ENCODE measurements at regions not wholly inside any gene's neighbourhood (a gene's known extent, or its start where the extent isn't known, plus 50 kb on each side); places are given as distances from the start of the nearest gene placed in this dataset.
"Not testable (repeated sequence)": the region's sequence is repeated elsewhere in the genome, so short reads cannot be mapped to it uniquely, and the experiment has no call there.

DNA sequence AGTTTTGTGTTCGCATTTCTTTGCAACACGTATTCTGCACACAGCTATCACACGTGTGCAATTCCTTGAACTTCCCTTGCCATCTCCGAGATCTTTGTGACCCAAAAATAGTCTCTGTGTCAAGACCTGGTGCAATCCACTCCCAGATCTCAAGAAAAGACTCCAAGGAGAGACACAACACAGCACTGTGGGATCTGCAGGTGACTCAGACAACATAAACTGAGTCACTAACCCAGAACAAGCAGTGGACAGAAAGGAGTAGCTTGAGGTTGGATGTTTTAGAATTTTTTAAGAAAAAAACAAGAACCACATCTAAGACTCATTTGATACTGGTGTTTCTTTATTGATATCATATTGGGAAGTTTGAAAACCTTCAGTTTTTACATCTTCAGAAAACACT lies 396.9 kb downstream of the AGTPBP1 start:
- Histone ChIP-seq H3K36me3 (ENCODE audit: control insufficient read depth, insufficient read depth, low read length) (no peaks in the 10 kb centered on the region), H3K4me3 (ENCODE audit: low read length) (no peak overlapping the region), H3K4me1 (ENCODE audit: control insufficient read depth, insufficient read depth, low read length) (no peaks in the 10 kb centered on the region), H3K27ac (ENCODE audit: low read length) (no peak overlapping the region), H3K9me3 (ENCODE audit: control insufficient read depth, low read depth, low read length) (no peaks in the 10 kb centered on the region), H3K27me3 (ENCODE audit: control insufficient read depth, insufficient read depth, low read length) (no peaks in the 10 kb centered on the region)
- no peak for DNase-seq
- WGBS (ENCODE audit: insufficient coverage, low lambda C conversion rate) = 90% methylated on average over 2 of the region's 4 CpGs

GRCh38 chr9:85339338-85339737 lies 402.4 kb downstream of the AGTPBP1 start:
- Histone ChIP-seq H3K9me3 (ENCODE audit: control insufficient read depth, low read depth, low read length) (no peaks in the 10 kb centered on the region), H3K36me3 (ENCODE audit: control insufficient read depth, insufficient read depth, low read length) (no peaks in the 10 kb centered on the region), H3K27me3 (ENCODE audit: control insufficient read depth, insufficient read depth, low read length) (no peaks in the 10 kb centered on the region), H3K4me1 (ENCODE audit: control insufficient read depth, insufficient read depth, low read length) (no peaks in the 10 kb centered on the region), H3K4me3 (ENCODE audit: low read length) (no peak overlapping the region), H3K27ac (ENCODE audit: low read length) (no peak overlapping the region)
- DNase-seq = no peak
- 67% methylated on average over 1 of the region's 2 CpGs for WGBS (ENCODE audit: insufficient coverage, low lambda C conversion rate)

GRCh38 chr9:85334228-85334627 lies 407.5 kb downstream of the AGTPBP1 start:
- Histone ChIP-seq H3K27me3 (ENCODE audit: control insufficient read depth, insufficient read depth, low read length) (no peaks in the 10 kb centered on the region), H3K4me1 (ENCODE audit: control insufficient read depth, insufficient read depth, low read length) (no peaks in the 10 kb centered on the region)
- 20% methylated on average over 1 of the region's 2 CpGs for WGBS (ENCODE audit: insufficient coverage, low lambda C conversion rate)

DNA sequence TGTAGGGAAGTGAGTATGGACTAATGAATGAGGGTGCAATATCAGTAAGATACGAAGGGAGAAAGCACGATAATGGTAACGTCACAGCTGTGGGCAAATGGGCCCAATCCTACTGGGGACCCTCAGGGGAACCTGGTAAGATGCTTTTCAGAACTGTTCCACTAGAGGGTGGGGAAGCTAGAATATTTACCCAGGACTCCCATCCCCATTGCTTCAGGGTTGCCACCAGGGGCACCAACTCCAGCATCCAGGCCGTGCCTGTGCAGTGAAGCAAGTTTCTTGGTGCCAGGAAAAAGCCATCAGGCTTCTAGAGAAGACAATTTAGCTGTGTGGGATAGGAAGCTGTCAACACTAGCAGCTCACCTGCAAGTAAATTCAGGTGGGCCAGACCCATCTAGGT lies 409.3 kb downstream of the AGTPBP1 start:
- no peaks in the 10 kb centered on the region for H3K4me1 ChIP-seq (ENCODE audit: control insufficient read depth, insufficient read depth, low read length)
- H3K27me3 ChIP-seq (ENCODE audit: control insufficient read depth, insufficient read depth, low read length) = no peaks in the 10 kb centered on the region
- no CpG with 5 or more reads among the region's 4 CpGs for WGBS (ENCODE audit: insufficient coverage, low lambda C conversion rate)
- no peaks in the 10 kb centered on the region for H3K36me3 ChIP-seq (ENCODE audit: control insufficient read depth, insufficient read depth, low read length)
- DNase-seq = no peak
- H3K9me3 ChIP-seq (ENCODE audit: control insufficient read depth, low read depth, low read length) = no peaks in the 10 kb centered on the region
- no peak overlapping the region for H3K27ac ChIP-seq (ENCODE audit: low read length)
- no peak overlapping the region for H3K4me3 ChIP-seq (ENCODE audit: low read length)

More at GRCh38 chr9:85334228-85334627, 407.5 kb downstream of the AGTPBP1 start:
- no peak for DNase-seq
- H3K36me3 ChIP-seq (ENCODE audit: control insufficient read depth, insufficient read depth, low read length) = no peaks in the 10 kb centered on the region
- no peak overlapping the region for H3K4me3 ChIP-seq (ENCODE audit: low read length)
- H3K9me3 ChIP-seq (ENCODE audit: control insufficient read depth, low read depth, low read length) = no peaks in the 10 kb centered on the region
- no peak overlapping the region for H3K27ac ChIP-seq (ENCODE audit: low read length)

GRCh38 chr9:85331626-85332025 lies 410.1 kb downstream of the AGTPBP1 start:
- Histone ChIP-seq H3K27ac (ENCODE audit: low read length) (no peak overlapping the region), H3K36me3 (ENCODE audit: control insufficient read depth, insufficient read depth, low read length) (no peaks in the 10 kb centered on the region), H3K9me3 (ENCODE audit: control insufficient read depth, low read depth, low read length) (no peaks in the 10 kb centered on the region), H3K4me1 (ENCODE audit: control insufficient read depth, insufficient read depth, low read length) (no peaks in the 10 kb centered on the region), H3K27me3 (ENCODE audit: control insufficient read depth, insufficient read depth, low read length) (no peaks in the 10 kb centered on the region), H3K4me3 (ENCODE audit: low read length) (no peak overlapping the region)
- no CpG with 5 or more reads among the region's 1 CpG for WGBS (ENCODE audit: insufficient coverage, low lambda C conversion rate)
- no peak for DNase-seq

DNA sequence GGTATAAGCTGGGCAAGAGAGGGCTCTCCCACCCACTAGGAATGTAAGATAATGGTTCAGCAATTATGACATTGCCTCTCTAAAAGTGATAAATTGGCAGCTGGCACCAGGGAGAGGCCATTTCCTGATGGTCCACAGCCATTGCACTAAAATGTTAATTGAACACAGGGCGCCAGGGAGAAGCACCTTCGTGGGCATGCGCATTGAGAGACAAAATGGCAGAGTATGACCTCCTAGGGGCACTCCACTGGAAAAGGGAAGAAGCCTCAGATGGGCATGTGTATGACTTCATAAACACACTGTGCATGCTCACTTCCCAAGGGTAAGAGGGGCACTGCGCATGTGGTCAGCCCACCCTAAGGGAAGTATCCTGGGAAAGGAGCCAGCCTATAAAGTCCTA lies 419.2 kb downstream of the AGTPBP1 start:
- no peak for DNase-seq
- H3K4me3 ChIP-seq (ENCODE audit: low read length) = no peak overlapping the region
- no peaks in the 10 kb centered on the region for H3K27me3 ChIP-seq (ENCODE audit: control insufficient read depth, insufficient read depth, low read length)
- H3K27ac ChIP-seq (ENCODE audit: low read length) = no peak overlapping the region
- no peaks in the 10 kb centered on the region for H3K4me1 ChIP-seq (ENCODE audit: control insufficient read depth, insufficient read depth, low read length)
- WGBS (ENCODE audit: insufficient coverage, low lambda C conversion rate) = 89% methylated on average over 3 of the region's 4 CpGs
- H3K36me3 ChIP-seq (ENCODE audit: control insufficient read depth, insufficient read depth, low read length) = no peaks in the 10 kb centered on the region
- H3K9me3 ChIP-seq (ENCODE audit: control insufficient read depth, low read depth, low read length) = no peaks in the 10 kb centered on the region

- no peak for DNase-seq
- no peak overlapping the region for H3K4me3 ChIP-seq (ENCODE audit: low read length)
- H3K27me3 ChIP-seq (ENCODE audit: control insufficient read depth, insufficient read depth, low read length) = no peaks in the 10 kb centered on the region
- no peak overlapping the region for H3K27ac ChIP-seq (ENCODE audit: low read length)
- no peaks in the 10 kb centered on the region for H3K9me3 ChIP-seq (ENCODE audit: control insufficient read depth, low read depth, low read length)
- no peaks in the 10 kb centered on the region for H3K36me3 ChIP-seq (ENCODE audit: control insufficient read depth, insufficient read depth, low read length)
- 100% methylated on average over 1 of the region's 5 CpGs for WGBS (ENCODE audit: insufficient coverage, low lambda C conversion rate)
- no peaks in the 10 kb centered on the region for H3K4me1 ChIP-seq (ENCODE audit: control insufficient read depth, insufficient read depth, low read length)
These were observed 420.2 kb downstream of the AGTPBP1 start for GRCh38 chr9:85321561-85321960.

GRCh38 chr9:85319936-85320656 lies 421.7 kb downstream of the AGTPBP1 start:
- Histone ChIP-seq H3K27ac (ENCODE audit: low read length) (no peak overlapping the region), H3K4me1 (ENCODE audit: control insufficient read depth, insufficient read depth, low read length) (no peaks in the 10 kb centered on the region), H3K27me3 (ENCODE audit: control insufficient read depth, insufficient read depth, low read length) (no peaks in the 10 kb centered on the region), H3K9me3 (ENCODE audit: control insufficient read depth, low read depth, low read length) (no peaks in the 10 kb centered on the region), H3K36me3 (ENCODE audit: control insufficient read depth, insufficient read depth, low read length) (no peaks in the 10 kb centered on the region), H3K4me3 (ENCODE audit: low read length) (no peak overlapping the region)
- DNase-seq = no peak
- WGBS (ENCODE audit: insufficient coverage, low lambda C conversion rate) = no CpG with 5 or more reads among the region's 2 CpGs

DNA sequence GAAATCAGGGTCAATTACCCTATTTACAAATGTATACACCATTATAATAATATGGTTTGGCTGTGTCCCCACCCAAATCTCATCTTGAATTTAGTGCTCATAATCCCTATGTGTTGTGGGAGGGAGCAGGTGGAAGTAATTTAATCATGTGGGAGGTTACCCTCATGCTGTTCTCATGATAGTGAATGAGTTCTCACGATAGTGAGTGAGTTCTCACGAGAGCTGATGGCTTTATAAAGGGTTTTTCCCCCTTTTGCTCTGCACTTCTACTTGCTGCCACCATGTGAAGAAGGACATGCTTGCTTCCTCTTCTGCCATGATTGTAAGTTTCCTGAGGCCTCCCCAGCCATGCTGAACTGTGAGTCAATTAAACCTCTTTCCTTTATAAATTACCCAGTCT lies 426.2 kb downstream of the AGTPBP1 start:
- DNase-seq; H3K4me1 ChIP-seq (ENCODE audit: control insufficient read depth, insufficient read depth, low read length); H3K27me3 ChIP-seq (ENCODE audit: control insufficient read depth, insufficient read depth, low read length); H3K4me3 ChIP-seq (ENCODE audit: low read length); H3K36me3 ChIP-seq (ENCODE audit: control insufficient read depth, insufficient read depth, low read length); H3K9me3 ChIP-seq (ENCODE audit: control insufficient read depth, low read depth, low read length); H3K27ac ChIP-seq (ENCODE audit: low read length): not testable (repeated sequence)
- no CpG with 5 or more reads among the region's 2 CpGs for WGBS (ENCODE audit: insufficient coverage, low lambda C conversion rate)

DNA sequence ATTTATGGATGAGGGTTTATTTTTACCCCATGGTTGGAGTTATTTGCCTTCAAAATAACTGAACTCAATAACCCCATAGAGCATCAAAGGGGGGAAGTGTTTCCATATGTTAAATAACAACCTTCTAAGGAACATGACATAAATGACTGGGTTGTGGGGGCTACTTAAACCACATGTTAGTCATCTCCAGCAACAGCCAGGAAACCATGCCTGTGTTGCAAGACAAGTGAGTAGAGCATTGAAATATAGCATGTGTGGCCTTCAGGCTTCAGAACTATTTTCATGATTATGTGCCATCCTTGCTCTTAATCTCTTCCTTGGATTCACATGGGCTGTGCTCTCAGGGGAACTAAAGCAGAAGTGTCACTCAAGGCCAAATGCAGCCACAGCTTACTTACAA lies 431.2 kb downstream of the AGTPBP1 start:
- Histone ChIP-seq H3K36me3 (ENCODE audit: control insufficient read depth, insufficient read depth, low read length) (no peaks in the 10 kb centered on the region), H3K27me3 (ENCODE audit: control insufficient read depth, insufficient read depth, low read length) (no peaks in the 10 kb centered on the region), H3K9me3 (ENCODE audit: control insufficient read depth, low read depth, low read length) (no peaks in the 10 kb centered on the region), H3K4me3 (ENCODE audit: low read length) (no peak overlapping the region), H3K27ac (ENCODE audit: low read length) (no peak overlapping the region), H3K4me1 (ENCODE audit: control insufficient read depth, insufficient read depth, low read length) (no peaks in the 10 kb centered on the region)
- DNase-seq = no peak

GRCh38 chr9:85303757-85304134 lies 438.0 kb downstream of the AGTPBP1 start:
- Histone ChIP-seq H3K4me1 (ENCODE audit: control insufficient read depth, insufficient read depth, low read length) (no peaks in the 10 kb centered on the region), H3K27me3 (ENCODE audit: control insufficient read depth, insufficient read depth, low read length) (no peaks in the 10 kb centered on the region), H3K9me3 (ENCODE audit: control insufficient read depth, low read depth, low read length) (no peaks in the 10 kb centered on the region), H3K36me3 (ENCODE audit: control insufficient read depth, insufficient read depth, low read length) (no peaks in the 10 kb centered on the region), H3K27ac (ENCODE audit: low read length) (no peak overlapping the region), H3K4me3 (ENCODE audit: low read length) (no peak overlapping the region)
- DNase-seq = no peak
- 60% methylated on average over 1 of the region's 4 CpGs for WGBS (ENCODE audit: insufficient coverage, low lambda C conversion rate)

Data from large intestine (tissue), 3 donors.